ENCODE measurements at regions not wholly inside any gene's neighbourhood (a gene's known extent, or its start where the extent isn't known, plus 50 kb on each side); places are given as distances from the start of the nearest gene placed in this dataset.

DNA sequence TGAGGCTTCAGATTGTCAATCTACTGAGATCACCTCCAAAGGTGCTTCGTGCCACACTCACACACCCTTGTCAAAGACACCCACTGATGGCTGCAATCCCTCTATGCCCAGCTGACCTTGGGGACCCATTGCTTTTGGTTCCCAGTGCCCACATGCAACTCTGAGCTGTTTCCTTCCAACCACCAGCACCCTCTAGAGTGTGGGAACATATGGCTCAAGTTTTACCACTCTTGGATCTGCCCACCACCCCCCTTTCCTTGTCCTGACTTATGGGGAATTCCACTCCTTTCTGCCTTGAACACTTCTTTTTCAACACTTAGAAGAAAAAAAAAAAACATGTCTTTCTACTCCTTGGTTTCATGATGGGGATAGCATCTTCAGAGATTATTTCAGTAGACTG is 360.2 kb downstream of the ENC1 start:
- H3K4me3 ChIP-seq (replicated peaks in 1 of 3; ENCODE audit: insufficient read depth in 1 of 3, low read depth in 1 of 3, low read length in 3 of 3): no peak overlapping the region
- H4K20me1 ChIP-seq (replicated peaks; ENCODE audit: control insufficient read depth, extremely low read depth, insufficient read depth, low read length): no peaks in the 10 kb centered on the region
- H2AFZ ChIP-seq (ENCODE audit: low read depth, low read length): no peak overlapping the region
- ChIA-PET CTCF (no interaction called here), POLR2A (no interaction called here)
- dilution Hi-C loops (cut with MboI; ENCODE audit: extremely low pct_ligation_motif_present, low sequenced_read_pairs) (no loop called here), intact Hi-C loops (cut with micrococcal nuclease) (no loop called here)
- no peaks in the 10 kb centered on the region for H3K9me3 ChIP-seq (replicated peaks; ENCODE audit: control insufficient read depth, insufficient read depth, low read length)
- no peaks in the 10 kb centered on the region for H3K79me2 ChIP-seq (ENCODE audit: control insufficient read depth, insufficient read depth, low read length)
- H3K9ac ChIP-seq (replicated peaks; ENCODE audit: extremely low read depth, insufficient read depth, low read length): no peak overlapping the region
- TF ChIP-seq, protein P1, sequence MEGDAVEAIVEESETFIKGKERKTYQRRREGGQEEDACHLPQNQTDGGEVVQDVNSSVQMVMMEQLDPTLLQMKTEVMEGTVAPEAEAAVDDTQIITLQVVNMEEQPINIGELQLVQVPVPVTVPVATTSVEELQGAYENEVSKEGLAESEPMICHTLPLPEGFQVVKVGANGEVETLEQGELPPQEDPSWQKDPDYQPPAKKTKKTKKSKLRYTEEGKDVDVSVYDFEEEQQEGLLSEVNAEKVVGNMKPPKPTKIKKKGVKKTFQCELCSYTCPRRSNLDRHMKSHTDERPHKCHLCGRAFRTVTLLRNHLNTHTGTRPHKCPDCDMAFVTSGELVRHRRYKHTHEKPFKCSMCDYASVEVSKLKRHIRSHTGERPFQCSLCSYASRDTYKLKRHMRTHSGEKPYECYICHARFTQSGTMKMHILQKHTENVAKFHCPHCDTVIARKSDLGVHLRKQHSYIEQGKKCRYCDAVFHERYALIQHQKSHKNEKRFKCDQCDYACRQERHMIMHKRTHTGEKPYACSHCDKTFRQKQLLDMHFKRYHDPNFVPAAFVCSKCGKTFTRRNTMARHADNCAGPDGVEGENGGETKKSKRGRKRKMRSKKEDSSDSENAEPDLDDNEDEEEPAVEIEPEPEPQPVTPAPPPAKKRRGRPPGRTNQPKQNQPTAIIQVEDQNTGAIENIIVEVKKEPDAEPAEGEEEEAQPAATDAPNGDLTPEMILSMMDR (IDR thresholded peaks at IDR 0.05; ENCODE audit: extremely low read depth in 1 of 2, insufficient read depth in 1 of 2, low read depth in 1 of 2, low read length in 2 of 2): no peak
- no peak for TF ChIP-seq FOS (IDR thresholded peaks at IDR 0.05; ENCODE audit: borderline replicate concordance, insufficient read depth, low read length)
- no peak for TF ChIP-seq POLR2A (IDR thresholded peaks at IDR 0.05; ENCODE audit: low read depth, low read length)
- no peak for TF ChIP-seq MYC (IDR thresholded peaks at IDR 0.05; ENCODE audit: low read depth, low read length)
- FAIRE-seq (no peak), DNase-seq (ENCODE audit: low read depth, low spot score) (no peak)
- H3K36me3 ChIP-seq (ENCODE audit: control insufficient read depth in 2 of 2, extremely low read depth in 1 of 2, insufficient read depth in 2 of 2, low read length in 2 of 2): no peaks in the 10 kb centered on the region
- peaks cover 12 to 13% of the 10 kb centered on the region in 2 experiments for H3K27me3 ChIP-seq (ENCODE audit: control insufficient read depth in 2 of 2, insufficient read depth in 2 of 2, low read length in 2 of 2)
- no TSS peak for BruUV-seq (replicated peaks)
- H3K4me2 ChIP-seq (ENCODE audit: insufficient read depth, low read length): no peak overlapping the region
- H3K4me1 ChIP-seq (ENCODE audit: control insufficient read depth, extremely low read depth, insufficient read depth, low read length): no peaks in the 10 kb centered on the region
- no peak overlapping the region for H3K27ac ChIP-seq (ENCODE audit: insufficient read depth, low read depth, low read length)
- H3K9me1 ChIP-seq (replicated peaks; ENCODE audit: control insufficient read depth, extremely low read depth, insufficient read depth, low read length): no peaks in the 10 kb centered on the region

DNA sequence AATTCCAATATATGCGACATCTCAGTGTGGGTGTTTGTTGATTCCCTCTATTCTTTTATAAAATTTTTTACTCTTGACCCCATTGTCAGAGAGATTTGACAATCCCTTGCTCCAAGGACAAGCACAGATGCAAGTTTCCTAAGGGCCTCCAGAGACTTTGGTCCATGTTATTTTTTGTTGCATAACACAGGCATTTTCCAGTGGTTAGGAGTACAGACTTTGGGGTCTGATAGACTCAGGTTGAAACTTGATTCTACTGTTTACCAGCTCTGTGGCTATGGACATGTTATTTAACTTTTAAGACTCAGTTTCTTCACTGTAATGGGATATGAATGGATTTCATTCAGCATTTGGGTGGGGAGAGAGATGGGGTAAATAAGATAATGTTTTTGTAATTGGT is 361.3 kb downstream of the ENC1 start:
- H4K20me1 ChIP-seq (replicated peaks; ENCODE audit: control insufficient read depth, extremely low read depth, insufficient read depth, low read length): no peaks in the 10 kb centered on the region
- H3K4me2 ChIP-seq (ENCODE audit: insufficient read depth, low read length): no peak overlapping the region
- no peaks in the 10 kb centered on the region for H3K79me2 ChIP-seq (ENCODE audit: control insufficient read depth, insufficient read depth, low read length)
- no peak overlapping the region for H2AFZ ChIP-seq (ENCODE audit: low read depth, low read length)
- intact Hi-C loops (cut with micrococcal nuclease) (no loop called here), dilution Hi-C loops (cut with MboI; ENCODE audit: extremely low pct_ligation_motif_present, low sequenced_read_pairs) (no loop called here)
- H3K4me3 ChIP-seq (replicated peaks in 1 of 3; ENCODE audit: insufficient read depth in 1 of 3, low read depth in 1 of 3, low read length in 3 of 3): no peak overlapping the region
- ChIA-PET CTCF (no interaction called here), POLR2A (no interaction called here)
- FAIRE-seq (no peak), DNase-seq (ENCODE audit: low read depth, low spot score) (no peak)
- H3K4me1 ChIP-seq (ENCODE audit: control insufficient read depth, extremely low read depth, insufficient read depth, low read length): no peaks in the 10 kb centered on the region
- H3K36me3 ChIP-seq (ENCODE audit: control insufficient read depth in 2 of 2, extremely low read depth in 1 of 2, insufficient read depth in 2 of 2, low read length in 2 of 2): no peaks in the 10 kb centered on the region
- no TSS peak for BruUV-seq (replicated peaks)
- no peaks in the 10 kb centered on the region for H3K9me1 ChIP-seq (replicated peaks; ENCODE audit: control insufficient read depth, extremely low read depth, insufficient read depth, low read length)
- H3K9ac ChIP-seq (replicated peaks; ENCODE audit: extremely low read depth, insufficient read depth, low read length): no peak overlapping the region
- peaks cover 11 to 13% of the 10 kb centered on the region in 2 experiments for H3K27me3 ChIP-seq (ENCODE audit: control insufficient read depth in 2 of 2, insufficient read depth in 2 of 2, low read length in 2 of 2)
- TF ChIP-seq GATA2 (IDR thresholded peaks at IDR 0.05; ENCODE audit: insufficient read depth, insufficient read length, low read depth, low read length) (no peak), POLR2A (IDR thresholded peaks at IDR 0.05; ENCODE audit: low read depth, low read length) (no peak), EZH2 (IDR thresholded peaks at IDR 0.05; ENCODE audit: borderline replicate concordance, low read depth, low read length, severe bottlenecking) (no peak)
- TF ChIP-seq, protein P1 (IDR thresholded peaks at IDR 0.05; ENCODE audit: extremely low read depth in 1 of 2, insufficient read depth in 1 of 2, low read depth in 1 of 2, low read length in 2 of 2): no peak
- TF ChIP-seq, protein P2, sequence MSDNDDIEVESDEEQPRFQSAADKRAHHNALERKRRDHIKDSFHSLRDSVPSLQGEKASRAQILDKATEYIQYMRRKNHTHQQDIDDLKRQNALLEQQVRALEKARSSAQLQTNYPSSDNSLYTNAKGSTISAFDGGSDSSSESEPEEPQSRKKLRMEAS (IDR thresholded peaks at IDR 0.05; ENCODE audit: insufficient read depth, insufficient read length): no peak
- H3K27ac ChIP-seq (ENCODE audit: insufficient read depth, low read depth, low read length): no peak overlapping the region
- no peaks in the 10 kb centered on the region for H3K9me3 ChIP-seq (replicated peaks; ENCODE audit: control insufficient read depth, insufficient read depth, low read length)

Measured in endothelial cell of umbilical vein (primary cell).